ENCODE measurements at regions not wholly inside any gene's neighbourhood (a gene's known extent, or its start where the extent isn't known, plus 50 kb on each side); places are given as distances from the start of the nearest gene placed in this dataset.

DNA sequence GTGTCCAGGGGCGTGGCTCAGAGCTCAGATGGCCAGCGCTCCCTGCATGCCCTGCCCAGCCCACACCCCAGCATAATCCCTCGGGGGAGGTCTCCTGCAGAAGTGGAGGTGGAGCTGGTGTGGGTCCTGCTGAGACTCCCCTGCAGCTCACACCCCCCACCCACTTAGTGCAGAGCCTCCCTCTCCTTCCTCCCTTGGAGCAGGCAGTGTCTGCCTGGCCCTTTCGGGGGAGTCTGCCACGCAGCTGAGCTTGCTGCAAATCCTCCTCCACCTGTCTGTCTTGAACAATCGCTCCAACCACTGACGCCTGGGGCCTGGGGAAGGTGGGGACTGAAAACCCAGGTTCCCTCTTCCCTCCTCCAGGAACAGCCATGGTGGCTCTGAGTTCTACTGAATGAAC lies 219.7 kb upstream of the PPP2R2D start:
- H3K36me3 Mint-ChIP-seq (ENCODE audit: insufficient read depth, unreplicated experiment) = no peaks in the 10 kb centered on the region
- Histone ChIP-seq H3K4me3 (ENCODE audit: low read depth, low read length) (no peak overlapping the region), H3K36me3 (ENCODE audit: control insufficient read depth, insufficient read depth, low read length) (no peaks in the 10 kb centered on the region), H3K4me1 (no peaks in the 10 kb centered on the region), H3K27me3 (replicated peaks; ENCODE audit: control insufficient read depth, insufficient read depth, low read length) (no peaks in the 10 kb centered on the region), H3K9me3 (no peaks in the 10 kb centered on the region)
- H3K27me3 Mint-ChIP-seq (ENCODE audit: insufficient read depth, unreplicated experiment) = peaks cover 5% of the 10 kb centered on the region
- H3K9me3 Mint-ChIP-seq (ENCODE audit: unreplicated experiment) = no peaks in the 10 kb centered on the region
- DNase-seq = no peak
- TF ChIP-seq, protein P1, sequence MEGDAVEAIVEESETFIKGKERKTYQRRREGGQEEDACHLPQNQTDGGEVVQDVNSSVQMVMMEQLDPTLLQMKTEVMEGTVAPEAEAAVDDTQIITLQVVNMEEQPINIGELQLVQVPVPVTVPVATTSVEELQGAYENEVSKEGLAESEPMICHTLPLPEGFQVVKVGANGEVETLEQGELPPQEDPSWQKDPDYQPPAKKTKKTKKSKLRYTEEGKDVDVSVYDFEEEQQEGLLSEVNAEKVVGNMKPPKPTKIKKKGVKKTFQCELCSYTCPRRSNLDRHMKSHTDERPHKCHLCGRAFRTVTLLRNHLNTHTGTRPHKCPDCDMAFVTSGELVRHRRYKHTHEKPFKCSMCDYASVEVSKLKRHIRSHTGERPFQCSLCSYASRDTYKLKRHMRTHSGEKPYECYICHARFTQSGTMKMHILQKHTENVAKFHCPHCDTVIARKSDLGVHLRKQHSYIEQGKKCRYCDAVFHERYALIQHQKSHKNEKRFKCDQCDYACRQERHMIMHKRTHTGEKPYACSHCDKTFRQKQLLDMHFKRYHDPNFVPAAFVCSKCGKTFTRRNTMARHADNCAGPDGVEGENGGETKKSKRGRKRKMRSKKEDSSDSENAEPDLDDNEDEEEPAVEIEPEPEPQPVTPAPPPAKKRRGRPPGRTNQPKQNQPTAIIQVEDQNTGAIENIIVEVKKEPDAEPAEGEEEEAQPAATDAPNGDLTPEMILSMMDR (IDR thresholded peaks at IDR 0.05; ENCODE audit: insufficient read depth in 1 of 2, low read depth in 1 of 2, low read length in 1 of 2, severe bottlenecking in 1 of 2, unreplicated experiment in 1 of 2) = no peak
- H3K4me1 Mint-ChIP-seq (ENCODE audit: low read depth, unreplicated experiment) = no peaks in the 10 kb centered on the region
- H3K4me3 Mint-ChIP-seq (ENCODE audit: unreplicated experiment) = no peak overlapping the region
- no TSS peak for BruUV-seq (replicated peaks)
- CTCF ChIA-PET = interaction anchor here (0.6 kb wide), 1 partner anchor 106 kb away, joined by 4 read pairs; no protein-coding TSS in a partner anchor
- intact Hi-C loops (cut with micrococcal nuclease; ENCODE audit: unreplicated experiment) = no loop called here
- POLR2A ChIA-PET = no interaction called here
- H3K27ac Mint-ChIP-seq (ENCODE audit: unreplicated experiment) = no peak overlapping the region

DNA sequence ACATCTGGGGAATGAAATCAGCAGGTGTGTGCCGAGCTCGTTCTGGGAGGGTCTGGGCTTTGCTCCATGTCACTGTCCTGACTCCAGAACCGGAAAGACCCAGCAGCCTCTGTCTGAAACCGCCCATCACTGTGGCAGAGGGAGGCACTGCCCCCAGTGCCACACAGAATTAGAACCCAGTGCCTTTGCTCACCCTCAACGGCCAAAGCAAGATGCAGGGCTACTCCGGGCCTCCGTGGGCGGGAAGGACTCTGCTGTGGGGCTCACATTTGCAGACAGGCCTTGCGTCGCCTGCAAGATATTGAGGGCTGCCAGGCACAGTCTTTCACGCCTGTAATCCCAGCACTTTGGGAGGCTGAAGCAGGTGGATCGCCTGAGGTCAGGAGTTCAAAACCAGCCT lies 219.2 kb upstream of the PPP2R2D start:
- no TSS peak for BruUV-seq (replicated peaks)
- no peak overlapping the region for H3K27ac Mint-ChIP-seq (ENCODE audit: unreplicated experiment)
- TF ChIP-seq, protein P1 (IDR thresholded peaks at IDR 0.05; ENCODE audit: insufficient read depth in 1 of 2, low read depth in 1 of 2, low read length in 1 of 2, severe bottlenecking in 1 of 2, unreplicated experiment in 1 of 2) = no peak
- POLR2A ChIA-PET = no interaction called here
- Histone ChIP-seq H3K4me3 (ENCODE audit: low read depth, low read length) (no peak overlapping the region), H3K9me3 (no peaks in the 10 kb centered on the region), H3K27me3 (replicated peaks; ENCODE audit: control insufficient read depth, insufficient read depth, low read length) (no peaks in the 10 kb centered on the region), H3K36me3 (ENCODE audit: control insufficient read depth, insufficient read depth, low read length) (no peaks in the 10 kb centered on the region), H3K4me1 (no peaks in the 10 kb centered on the region)
- peaks cover 5% of the 10 kb centered on the region for H3K27me3 Mint-ChIP-seq (ENCODE audit: insufficient read depth, unreplicated experiment)
- no peak for DNase-seq
- intact Hi-C loops (cut with micrococcal nuclease; ENCODE audit: unreplicated experiment) = no loop called here
- no peaks in the 10 kb centered on the region for H3K9me3 Mint-ChIP-seq (ENCODE audit: unreplicated experiment)
- no peaks in the 10 kb centered on the region for H3K36me3 Mint-ChIP-seq (ENCODE audit: insufficient read depth, unreplicated experiment)
- CTCF ChIA-PET = no interaction called here
- no peaks in the 10 kb centered on the region for H3K4me1 Mint-ChIP-seq (ENCODE audit: low read depth, unreplicated experiment)
- no peak overlapping the region for H3K4me3 Mint-ChIP-seq (ENCODE audit: unreplicated experiment)

DNA sequence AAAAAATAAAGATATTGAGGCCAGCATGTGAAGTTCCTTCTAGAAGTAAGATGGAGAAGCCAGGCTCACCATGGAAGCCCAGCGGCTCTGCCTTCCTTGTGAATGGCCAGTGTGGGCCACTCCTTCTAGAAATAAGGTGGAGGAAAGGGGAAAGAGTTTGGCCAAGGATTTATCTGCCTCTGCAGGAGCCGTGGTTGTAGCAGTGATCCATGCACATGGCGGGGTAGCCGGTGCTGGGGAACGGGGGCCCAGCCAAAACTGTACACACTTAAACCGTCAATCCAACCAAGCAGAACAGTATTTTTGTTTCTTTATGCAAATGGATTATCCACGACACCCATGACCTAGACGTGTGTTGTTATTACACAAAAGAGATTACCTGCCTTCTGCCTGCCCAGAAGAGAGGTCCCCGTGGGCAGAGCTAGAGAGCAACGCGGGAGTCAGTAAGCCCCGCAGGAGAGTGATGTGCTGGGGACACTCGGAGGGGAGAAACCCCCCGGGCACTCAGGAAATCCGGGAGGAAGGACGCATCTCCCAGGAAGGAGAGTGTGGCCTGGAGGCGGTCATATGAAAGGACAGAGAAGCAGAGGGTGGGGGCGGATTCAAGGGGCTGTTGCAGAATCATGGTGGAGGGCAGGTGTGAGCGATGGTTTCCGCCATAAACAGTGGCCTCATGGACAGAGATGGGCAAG lies 218.4 kb upstream of the PPP2R2D start:
- Histone ChIP-seq H3K9me3 (no peaks in the 10 kb centered on the region), H3K27me3 (replicated peaks; ENCODE audit: control insufficient read depth, insufficient read depth, low read length) (no peaks in the 10 kb centered on the region), H3K4me3 (ENCODE audit: low read depth, low read length) (no peak overlapping the region), H3K36me3 (ENCODE audit: control insufficient read depth, insufficient read depth, low read length) (no peaks in the 10 kb centered on the region), H3K4me1 (no peaks in the 10 kb centered on the region)
- DNase-seq = no peak
- H3K27me3 Mint-ChIP-seq (ENCODE audit: insufficient read depth, unreplicated experiment) = peaks cover 5% of the 10 kb centered on the region
- no peaks in the 10 kb centered on the region for H3K4me1 Mint-ChIP-seq (ENCODE audit: low read depth, unreplicated experiment)
- H3K27ac Mint-ChIP-seq (ENCODE audit: unreplicated experiment) = no peak overlapping the region
- no TSS peak for BruUV-seq (replicated peaks)
- H3K4me3 Mint-ChIP-seq (ENCODE audit: unreplicated experiment) = no peak overlapping the region
- ChIA-PET POLR2A (no interaction called here), CTCF (no interaction called here)
- H3K36me3 Mint-ChIP-seq (ENCODE audit: insufficient read depth, unreplicated experiment) = no peaks in the 10 kb centered on the region
- intact Hi-C loops (cut with micrococcal nuclease; ENCODE audit: unreplicated experiment) = no loop called here
- no peaks in the 10 kb centered on the region for H3K9me3 Mint-ChIP-seq (ENCODE audit: unreplicated experiment)
- TF ChIP-seq, protein P1 (IDR thresholded peaks at IDR 0.05; ENCODE audit: insufficient read depth in 1 of 2, low read depth in 1 of 2, low read length in 1 of 2, severe bottlenecking in 1 of 2, unreplicated experiment in 1 of 2) = no peak

All from Caco-2 (cell line).